Stimulated activated CD8-positive, alpha-beta memory T cell treated with anti-CD3 and anti-CD28 coated beads, Interleukin-4, amount 100 ng/mL, for 48 hours (primary cell): ENCODE measurements at regions not wholly inside any gene's neighbourhood (a gene's known extent, or its start where the extent isn't known, plus 50 kb on each side); places are given as distances from the start of the nearest gene placed in this dataset.
"Not testable (repeated sequence)": the region's sequence is repeated elsewhere in the genome, so short reads cannot be mapped to it uniquely, and the experiment has no call there.

Source experiments
- DNase-seq: peaks from one replicate; pipeline ENCODE4 v3.0.0-alpha.2; 2020

- no peak for DNase-seq
Observed at GRCh38 chr6:139881728-139882211, 507.3 kb upstream of the CITED2 start.

DNA sequence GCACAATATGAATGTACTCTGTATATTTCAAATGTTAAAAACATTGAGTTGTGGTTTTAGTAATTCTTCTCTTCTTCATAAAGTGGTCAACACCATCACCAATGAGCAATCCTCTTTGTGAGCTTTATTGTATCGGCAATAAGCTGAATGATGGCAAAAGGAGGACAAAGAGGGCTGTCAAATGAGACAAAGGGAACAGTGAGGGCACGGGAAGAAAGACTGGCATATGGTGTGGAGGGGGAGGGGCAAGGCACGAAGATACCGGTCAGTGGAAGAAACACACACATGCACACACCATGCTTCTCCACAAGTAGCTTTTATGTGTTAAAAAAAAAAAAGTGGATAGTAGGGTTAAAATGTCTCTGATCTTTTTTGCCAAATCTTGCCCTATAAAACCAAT is 506.8 kb upstream of the CITED2 start:
- DNase-seq: no peak

DNA sequence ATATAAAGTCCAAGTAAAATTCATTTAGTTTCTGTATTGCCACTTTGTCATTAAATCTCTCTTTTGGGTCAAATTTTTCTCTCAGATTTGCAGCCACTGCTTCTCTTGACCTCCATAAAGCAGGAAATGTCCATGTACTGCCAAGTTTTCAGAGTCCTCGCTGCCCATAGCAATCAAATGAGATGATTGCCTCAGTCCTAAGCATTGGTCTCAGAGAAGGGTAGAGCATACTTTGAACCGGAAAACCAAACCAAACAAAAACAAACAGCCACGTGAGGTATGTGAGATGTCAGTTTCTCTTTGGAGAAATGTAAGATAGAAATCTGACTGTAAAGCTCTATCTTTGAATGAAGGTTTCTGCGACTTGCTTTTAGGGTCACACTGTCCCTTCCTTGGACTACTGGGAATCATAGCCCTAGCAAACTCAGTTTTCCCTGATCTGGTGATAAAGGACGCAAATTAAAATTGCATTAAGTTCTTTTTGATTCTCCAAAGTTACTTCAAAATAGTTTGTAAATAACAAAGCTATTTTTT is 505.4 kb upstream of the CITED2 start:
- no peak for DNase-seq

DNA sequence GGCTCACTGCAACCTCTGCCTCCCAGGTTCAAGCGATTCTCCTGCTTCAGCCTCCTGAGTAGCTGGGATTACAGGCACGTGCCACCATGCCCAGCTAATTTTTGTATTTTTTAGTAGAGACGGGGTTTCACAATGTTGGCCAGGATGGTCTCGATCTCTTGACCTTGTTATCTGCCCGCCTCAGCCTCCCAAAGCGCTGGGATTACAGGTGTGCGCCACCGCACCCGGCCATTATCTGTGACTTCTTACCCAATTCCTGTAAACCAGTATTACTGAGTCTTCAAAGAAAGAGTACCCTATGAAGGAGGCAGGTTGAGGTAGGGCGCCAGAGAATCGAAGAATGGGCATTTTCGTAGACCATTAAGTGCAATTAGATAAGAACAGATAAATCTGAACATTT is 504.8 kb upstream of the CITED2 start:
- not testable (repeated sequence) for DNase-seq

DNA sequence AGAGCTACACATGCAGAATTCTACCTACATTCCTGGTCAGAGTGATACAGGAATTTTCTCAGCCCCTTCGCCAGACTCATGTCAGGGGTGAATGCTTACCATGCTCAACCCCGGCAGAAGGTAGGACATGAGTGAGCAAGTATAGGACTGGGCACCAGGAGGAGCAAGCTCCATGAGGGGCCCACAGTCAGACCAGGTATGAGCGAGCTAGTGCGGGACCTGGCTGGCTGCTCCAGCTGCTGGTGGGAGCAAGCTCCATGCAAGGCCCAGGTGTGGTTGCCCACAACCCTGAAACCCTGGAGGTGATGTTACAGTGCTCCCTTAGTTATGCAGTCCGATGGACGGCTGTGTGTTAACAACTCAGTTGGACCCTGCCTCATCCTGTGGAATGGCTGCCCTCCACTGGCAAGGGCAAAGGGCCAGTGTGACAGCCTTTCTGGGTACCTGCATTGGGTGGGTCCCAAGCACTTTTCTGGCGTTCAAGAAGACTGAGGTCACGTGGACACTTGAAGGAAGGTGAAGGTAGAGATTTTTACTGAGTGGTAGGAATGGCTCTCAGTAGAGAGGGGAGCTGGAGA is 503.5 kb upstream of the CITED2 start:
- DNase-seq: no peak

GRCh38 chr6:139872665-139873064 is 498.2 kb upstream of the CITED2 start:
- no peak for DNase-seq

DNA sequence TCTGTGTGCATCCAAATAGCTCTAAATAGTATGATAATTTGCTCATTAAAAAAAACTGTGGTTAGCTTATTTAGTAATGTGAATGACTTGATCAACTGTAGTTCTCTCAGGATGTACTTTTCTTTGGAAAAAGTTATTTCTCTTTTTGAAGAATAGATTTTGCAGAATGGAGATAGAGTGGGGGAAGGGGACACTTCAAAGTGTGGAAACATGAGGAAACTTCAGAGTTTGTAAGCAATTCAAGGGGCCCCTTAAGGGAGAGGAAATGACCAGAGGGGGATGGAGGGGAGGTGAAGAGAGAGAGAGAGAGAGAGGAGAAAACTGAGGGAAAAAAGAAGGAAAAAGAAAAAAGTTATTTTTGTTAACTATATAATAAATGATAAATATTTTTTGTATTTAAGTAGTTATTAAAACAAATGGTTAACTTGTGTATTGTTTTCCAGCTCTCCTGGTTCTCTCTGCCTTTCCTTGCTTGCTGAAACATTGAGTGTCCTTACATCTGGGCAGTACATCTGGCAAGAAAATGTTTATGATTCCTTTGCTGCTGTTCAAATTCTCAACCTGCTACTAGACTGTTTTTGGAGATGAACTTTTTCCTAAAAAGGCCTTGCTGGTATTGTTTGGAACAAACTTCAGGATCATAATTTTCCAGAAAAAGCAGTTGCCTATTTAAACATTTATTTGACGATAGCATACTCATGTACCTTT is 497.5 kb upstream of the CITED2 start:
- DNase-seq: no peak

DNA sequence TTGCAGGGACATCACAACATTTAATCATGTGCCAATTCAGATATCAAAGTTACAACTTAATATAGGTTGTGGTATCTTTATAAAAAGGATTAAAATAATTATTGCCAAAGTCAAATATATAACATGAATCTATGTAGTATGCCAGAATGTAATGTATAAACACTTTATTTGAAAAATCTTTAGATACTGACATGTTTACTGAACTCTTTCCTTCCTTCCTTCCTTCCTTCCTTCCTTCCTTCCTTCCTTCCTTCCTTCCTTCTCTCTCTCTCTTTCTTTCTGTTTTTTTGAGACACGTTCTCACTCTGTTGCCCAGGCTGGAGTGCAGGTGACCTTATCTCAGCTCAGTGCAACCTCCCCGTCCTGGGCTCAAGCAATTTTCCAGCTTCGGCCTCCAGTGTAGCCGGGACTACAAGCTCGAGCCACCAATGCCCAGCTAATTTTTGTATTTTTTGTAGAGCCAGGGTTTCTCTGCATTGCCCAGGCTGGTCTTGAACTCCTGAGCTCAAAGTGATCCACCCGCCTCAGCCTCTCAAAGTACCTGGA is 496.8 kb upstream of the CITED2 start:
- DNase-seq: no peak

DNA sequence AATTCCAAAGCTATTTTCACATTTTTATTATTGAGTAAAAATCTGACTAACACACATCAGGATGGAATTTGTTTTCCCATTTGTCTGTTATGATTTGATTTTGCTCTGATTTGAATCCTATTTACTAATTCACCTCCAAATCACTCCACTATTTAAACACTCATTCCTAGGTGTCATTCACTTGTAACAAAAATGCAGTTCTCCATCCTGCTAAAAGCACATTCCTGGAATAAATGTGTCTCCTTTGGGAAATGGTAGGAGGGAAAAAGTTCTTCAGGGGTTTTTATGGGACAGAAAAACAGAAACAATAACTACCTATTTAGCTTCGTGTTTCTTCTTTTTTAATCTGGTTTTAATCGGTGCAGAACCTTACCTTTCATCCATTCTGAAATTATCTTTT is 494.1 kb upstream of the CITED2 start:
- no peak for DNase-seq

DNA sequence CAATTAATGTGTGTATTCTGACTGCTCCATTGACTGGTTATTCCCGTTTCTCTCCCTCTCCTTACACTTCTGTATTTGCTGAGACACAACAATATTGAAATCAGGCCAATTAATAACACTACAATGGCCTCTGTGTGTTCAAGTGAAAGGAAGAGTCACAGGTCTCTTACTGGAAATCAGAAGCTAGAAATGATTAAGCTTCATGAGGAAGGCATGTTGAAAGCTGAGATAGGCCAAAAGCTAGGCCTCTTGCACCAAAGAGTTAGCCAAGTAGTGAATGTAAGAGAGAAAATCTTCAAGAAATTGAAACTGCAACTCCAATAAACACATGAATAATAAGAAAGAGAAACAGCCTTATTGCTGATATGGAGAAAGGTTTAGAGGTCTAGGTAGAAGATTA is 489.5 kb upstream of the CITED2 start:
- DNase-seq: no peak

GRCh38 chr6:139863346-139863745 is 488.9 kb upstream of the CITED2 start:
- DNase-seq: no peak

DNA sequence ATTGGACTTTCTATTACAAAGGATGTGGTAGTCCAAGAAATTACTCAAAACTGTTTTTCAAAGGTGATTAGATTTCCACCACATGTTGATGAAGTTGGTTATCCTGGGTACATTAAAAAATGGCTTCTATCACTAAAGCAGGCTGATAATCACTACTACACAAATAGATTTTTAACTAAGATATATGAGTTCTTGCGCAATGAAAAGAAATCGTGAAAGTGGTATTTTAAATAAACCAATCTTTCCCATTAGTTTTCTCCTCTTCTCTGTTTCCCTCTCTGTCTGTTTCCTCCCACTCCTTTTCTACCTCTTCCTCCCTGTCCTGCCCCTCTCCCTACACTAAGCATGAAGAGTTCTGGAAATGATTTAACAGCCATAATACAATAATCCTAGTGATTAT is 487.9 kb upstream of the CITED2 start:
- DNase-seq: no peak

- no peak for DNase-seq
Observed at GRCh38 chr6:139860203-139860602, 485.8 kb upstream of the CITED2 start.

- DNase-seq: no peak
Observed at GRCh38 chr6:139858429-139858828, 484.0 kb upstream of the CITED2 start.

DNA sequence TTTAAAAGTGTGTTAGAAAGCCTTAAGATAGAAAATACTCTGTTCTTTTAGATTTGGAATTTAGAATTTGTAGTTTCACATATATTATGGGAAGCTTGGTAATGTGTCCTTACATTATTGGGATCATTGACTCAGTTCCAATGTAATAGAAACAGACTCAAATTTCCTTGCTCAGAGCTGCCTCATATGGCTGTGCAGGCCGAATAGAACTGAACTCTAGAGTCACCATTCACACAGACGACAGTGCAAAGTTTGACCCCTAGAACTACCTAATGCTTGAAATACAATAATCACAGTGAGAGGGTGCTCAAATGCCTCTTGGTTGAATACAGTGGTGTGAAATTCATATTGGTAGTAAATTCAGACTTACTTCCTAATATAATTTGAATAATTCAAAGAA is 482.7 kb upstream of the CITED2 start:
- no peak for DNase-seq

DNA sequence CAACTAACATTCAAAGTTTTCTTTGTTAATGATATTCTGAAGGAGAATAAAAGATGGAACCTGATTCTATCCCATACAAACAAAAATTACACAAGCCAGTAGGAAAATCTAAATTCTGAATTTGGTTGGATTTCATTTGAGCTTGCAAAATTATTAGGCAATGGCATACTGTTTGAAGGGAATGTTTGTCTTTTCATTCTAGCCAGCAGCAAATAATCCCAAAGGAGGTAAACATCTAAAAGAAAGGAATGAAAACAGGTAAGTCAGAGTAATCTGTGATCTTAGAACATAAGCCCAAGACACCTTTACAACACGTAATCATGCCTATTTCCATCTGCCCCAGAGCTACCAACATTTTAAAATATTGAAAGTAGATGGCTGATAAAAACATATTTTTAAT is 482.1 kb upstream of the CITED2 start:
- DNase-seq: no peak

GRCh38 chr6:139855671-139856311 is 481.3 kb upstream of the CITED2 start:
- no peak for DNase-seq

DNA sequence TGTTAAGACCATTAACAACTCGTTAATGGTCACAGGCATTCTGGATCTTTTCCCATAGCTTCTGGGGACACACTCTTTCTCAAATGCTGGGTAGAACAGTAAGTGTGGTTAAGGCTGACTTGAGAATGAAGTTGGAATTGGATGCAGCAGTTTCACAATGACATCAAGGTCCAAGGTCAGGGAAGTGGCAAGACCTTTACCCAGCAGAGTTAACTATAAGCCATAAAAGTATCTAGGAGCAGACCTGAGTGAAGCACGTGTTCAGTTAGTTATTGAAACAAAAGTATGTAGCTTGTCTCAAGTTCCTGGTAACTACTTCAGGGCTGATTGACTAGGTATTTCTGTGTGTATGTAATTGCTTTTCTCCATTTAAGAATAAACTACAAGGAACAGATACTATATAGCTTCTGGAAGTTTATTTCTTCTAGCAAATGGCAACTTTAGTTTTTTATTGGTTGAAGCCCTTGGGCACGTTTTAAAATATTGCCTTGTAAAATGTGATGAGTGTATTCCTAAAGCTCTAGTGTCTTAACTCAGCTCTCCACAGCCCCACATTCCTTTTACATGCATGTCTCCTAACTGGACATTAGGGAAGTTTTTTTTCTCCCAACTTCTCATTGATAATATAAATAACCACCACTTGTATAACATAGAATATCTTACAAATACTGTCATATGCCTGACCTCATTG is 479.0 kb upstream of the CITED2 start:
- DNase-seq: no peak

GRCh38 chr6:139852488-139853140 is 478.2 kb upstream of the CITED2 start:
- no peak for DNase-seq

- DNase-seq: no peak
Observed at GRCh38 chr6:139852067-139852466, 477.6 kb upstream of the CITED2 start.

- DNase-seq: no peak
Observed at GRCh38 chr6:139851206-139851605, 476.8 kb upstream of the CITED2 start.

GRCh38 chr6:139850512-139850911 is 476.1 kb upstream of the CITED2 start:
- no peak for DNase-seq

GRCh38 chr6:139847457-139847813 is 473.0 kb upstream of the CITED2 start:
- DNase-seq: no peak
